ENCODE measurements at regions not wholly inside any gene's neighbourhood (a gene's known extent, or its start where the extent isn't known, plus 50 kb on each side); places are given as distances from the start of the nearest gene placed in this dataset.

DNA sequence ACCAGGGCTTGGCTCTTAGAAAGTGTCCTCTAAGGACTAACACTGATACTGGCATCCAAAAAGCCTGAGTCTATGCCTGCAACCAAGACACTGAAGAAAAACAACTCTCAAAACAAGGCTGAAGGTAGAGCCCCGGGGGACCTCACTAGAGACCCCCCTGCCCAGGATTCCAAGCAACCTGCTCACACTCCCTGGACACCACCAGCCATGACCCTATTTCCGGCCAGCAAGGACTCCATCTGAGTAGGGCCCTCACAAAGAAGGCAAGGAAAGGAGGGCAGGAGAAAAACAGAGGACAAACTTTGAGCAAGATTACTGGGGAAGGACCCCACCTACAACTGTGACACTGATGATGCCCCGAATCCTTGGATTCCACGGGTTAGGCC, 343.1 kb downstream of the NPHP4 start:
- Histone ChIP-seq H3K27ac (ENCODE audit: low read depth, low read length) (no peak overlapping the region), H3K27me3 (ENCODE audit: control insufficient read depth, low read length) (no peaks in the 10 kb centered on the region), H3K79me2 (ENCODE audit: control insufficient read depth, low read length) (no peaks in the 10 kb centered on the region), H3K9me2 (replicated peaks; ENCODE audit: control insufficient read depth, low read length) (no peaks in the 10 kb centered on the region), H3K4me2 (ENCODE audit: low read length) (no peak overlapping the region), H3K9me3 (ENCODE audit: control insufficient read depth, insufficient read depth, low read length) (no peaks in the 10 kb centered on the region), H3F3A (ENCODE audit: control insufficient read depth, insufficient read depth) (no peaks in the 10 kb centered on the region), H3K36me3 (ENCODE audit: control insufficient read depth, low read length) (no peaks in the 10 kb centered on the region), H3K4me3 (ENCODE audit: low read length) (no peak overlapping the region), H4K20me1 (ENCODE audit: control insufficient read depth, insufficient read depth, low read depth, low read length) (no peaks in the 10 kb centered on the region), H3K4me1 (ENCODE audit: control insufficient read depth, low read length) (no peaks in the 10 kb centered on the region)
- TF ChIP-seq CTCF (IDR thresholded peaks at IDR 0.05; ENCODE audit: low read depth, low read length, poor library complexity, severe bottlenecking) (no peak), EZH2phosphoT487 (IDR thresholded peaks at IDR 0.05; ENCODE audit: borderline replicate concordance, low read length) (no peak)

- no peaks in the 10 kb centered on the region for H3K27me3 ChIP-seq (ENCODE audit: control insufficient read depth, low read length)
These were observed 343.6 kb downstream of the NPHP4 start for GRCh38 chr1:5648410-5649165.

GRCh38 chr1:5647234-5647633, 345.0 kb downstream of the NPHP4 start:
- no peaks in the 10 kb centered on the region for H3K36me3 ChIP-seq (ENCODE audit: control insufficient read depth, low read length)
- H3K4me2 ChIP-seq (ENCODE audit: low read length) = no peak overlapping the region
- no peaks in the 10 kb centered on the region for H3F3A ChIP-seq (ENCODE audit: control insufficient read depth, insufficient read depth)
- H3K79me2 ChIP-seq (ENCODE audit: control insufficient read depth, low read length) = no peaks in the 10 kb centered on the region
- no peaks in the 10 kb centered on the region for H4K20me1 ChIP-seq (ENCODE audit: control insufficient read depth, insufficient read depth, low read depth, low read length)
- TF ChIP-seq CTCF (IDR thresholded peaks at IDR 0.05; ENCODE audit: low read depth, low read length, poor library complexity, severe bottlenecking) (no peak), EZH2phosphoT487 (IDR thresholded peaks at IDR 0.05; ENCODE audit: borderline replicate concordance, low read length) (no peak)
- H3K27me3 ChIP-seq (ENCODE audit: control insufficient read depth, low read length) = no peaks in the 10 kb centered on the region
- no peaks in the 10 kb centered on the region for H3K4me1 ChIP-seq (ENCODE audit: control insufficient read depth, low read length)
- no peaks in the 10 kb centered on the region for H3K9me3 ChIP-seq (ENCODE audit: control insufficient read depth, insufficient read depth, low read length)
- H3K9me2 ChIP-seq (replicated peaks; ENCODE audit: control insufficient read depth, low read length) = no peaks in the 10 kb centered on the region
- H3K27ac ChIP-seq (ENCODE audit: low read depth, low read length) = no peak overlapping the region
- H3K4me3 ChIP-seq (ENCODE audit: low read length) = no peak overlapping the region

More at GRCh38 chr1:5648410-5649165, 343.6 kb downstream of the NPHP4 start:
- no peak overlapping the region for H3K4me3 ChIP-seq (ENCODE audit: low read length)
- no peaks in the 10 kb centered on the region for H3K79me2 ChIP-seq (ENCODE audit: control insufficient read depth, low read length)
- no peaks in the 10 kb centered on the region for H3K9me2 ChIP-seq (replicated peaks; ENCODE audit: control insufficient read depth, low read length)
- H3K27ac ChIP-seq (ENCODE audit: low read depth, low read length) = no peak overlapping the region
- H3K4me2 ChIP-seq (ENCODE audit: low read length) = no peak overlapping the region
- no peaks in the 10 kb centered on the region for H3K36me3 ChIP-seq (ENCODE audit: control insufficient read depth, low read length)
- H4K20me1 ChIP-seq (ENCODE audit: control insufficient read depth, insufficient read depth, low read depth, low read length) = no peaks in the 10 kb centered on the region
- no peaks in the 10 kb centered on the region for H3K4me1 ChIP-seq (ENCODE audit: control insufficient read depth, low read length)
- no peaks in the 10 kb centered on the region for H3K9me3 ChIP-seq (ENCODE audit: control insufficient read depth, insufficient read depth, low read length)
- TF ChIP-seq EZH2phosphoT487 (IDR thresholded peaks at IDR 0.05; ENCODE audit: borderline replicate concordance, low read length) = no peak
- no peak for TF ChIP-seq CTCF (IDR thresholded peaks at IDR 0.05; ENCODE audit: low read depth, low read length, poor library complexity, severe bottlenecking)
- H3F3A ChIP-seq (ENCODE audit: control insufficient read depth, insufficient read depth) = no peaks in the 10 kb centered on the region

Data from DOHH2 (cell line).